HPDE6-E6E7 (cell line): ENCODE measurements at regions not wholly inside any gene's neighbourhood (a gene's known extent, or its start where the extent isn't known, plus 50 kb on each side); places are given as distances from the start of the nearest gene placed in this dataset.
"Not testable (repeated sequence)": the region's sequence is repeated elsewhere in the genome, so short reads cannot be mapped to it uniquely, and the experiment has no call there.

ENCODE experiments used
- DNase-seq: peaks from one replicate; pipeline ENCODE4 v3.0.0; 2011; ENCODE audit warnings: missing footprints; ENCODE audit errors: extremely low spot score

- DNase-seq = no peak
These were observed 742.9 kb downstream of the DHX35 start for GRCh38 chr20:39705032-39705431.

DNA sequence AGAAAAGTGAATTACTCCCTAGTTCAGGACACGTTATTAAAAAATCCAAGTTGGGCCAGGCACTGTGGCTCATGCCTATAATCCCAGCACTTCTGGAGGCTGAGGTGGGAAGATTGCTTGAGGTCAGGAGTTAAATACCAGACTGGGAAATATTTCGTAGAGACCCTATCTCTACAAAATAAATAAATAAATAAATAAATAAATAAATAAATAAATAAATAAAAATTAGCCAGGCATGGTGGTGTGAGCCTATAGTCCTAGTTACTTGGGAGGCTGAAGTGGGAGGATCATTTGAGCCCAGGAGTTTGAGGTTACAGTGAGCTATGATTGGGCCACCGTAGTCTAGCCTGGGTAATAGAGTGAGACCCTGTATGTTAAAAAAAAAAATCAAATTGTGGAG is 741.2 kb downstream of the DHX35 start:
- not testable (repeated sequence) for DNase-seq

- no peak for DNase-seq
These were observed 740.7 kb downstream of the DHX35 start for GRCh38 chr20:39702701-39703349.

DNA sequence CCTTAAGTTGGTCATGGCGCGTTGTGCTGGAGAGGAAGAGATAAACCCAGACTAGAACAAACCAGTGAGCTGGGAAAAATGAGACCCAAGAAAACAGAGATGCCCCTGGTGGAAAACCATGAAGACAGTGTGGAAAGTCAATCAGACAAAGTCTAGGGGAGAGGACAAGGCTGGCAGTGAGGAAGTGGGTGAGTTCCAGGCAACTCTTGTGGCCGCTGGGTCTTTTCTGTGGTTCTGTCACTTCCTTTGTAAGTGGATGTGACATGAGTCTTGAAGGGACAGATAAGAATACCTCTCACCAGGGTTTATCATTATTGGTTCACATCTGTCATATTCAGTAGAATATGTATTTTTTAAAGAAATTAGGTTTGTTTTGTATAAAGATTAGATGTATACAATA is 738.4 kb downstream of the DHX35 start:
- no peak for DNase-seq

- no peak for DNase-seq
These were observed 737.1 kb downstream of the DHX35 start for GRCh38 chr20:39699166-39699725.

- no peak for DNase-seq
These were observed 736.6 kb downstream of the DHX35 start for GRCh38 chr20:39698752-39699151.

DNA sequence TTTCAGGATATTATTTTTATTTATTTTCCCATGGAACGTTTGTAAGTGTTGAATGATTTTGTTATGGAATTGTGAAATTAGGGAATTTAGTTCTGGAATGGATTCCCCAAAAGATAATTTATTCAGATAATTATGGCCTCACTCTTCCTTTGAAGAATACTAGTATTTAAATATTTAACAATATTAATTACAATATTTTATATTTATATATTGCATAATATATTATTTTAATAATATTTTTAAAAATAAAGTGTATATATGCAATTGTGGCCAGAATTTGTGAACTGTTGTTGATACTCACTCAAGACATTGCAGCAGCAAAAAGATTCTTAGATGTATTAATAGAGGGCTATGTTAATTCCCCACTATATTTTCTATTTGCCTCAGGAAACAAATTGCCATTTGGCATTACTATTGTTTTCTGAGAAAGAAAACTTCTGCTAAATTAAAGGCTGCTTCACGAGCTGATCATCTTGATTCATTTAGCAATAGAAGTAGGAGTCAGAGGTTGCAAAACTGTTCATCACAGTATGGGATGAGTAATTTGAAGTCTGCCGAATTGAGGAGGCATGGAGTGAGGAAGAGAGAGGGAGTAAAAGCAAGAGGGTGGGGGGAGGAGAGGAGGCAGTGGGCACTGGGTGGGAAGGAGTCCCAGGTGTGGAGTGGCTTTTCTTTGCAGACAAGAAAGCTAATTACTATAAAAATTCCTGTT is 729.2 kb downstream of the DHX35 start:
- no peak for DNase-seq

GRCh38 chr20:39676857-39677391 is 714.8 kb downstream of the DHX35 start:
- no peak for DNase-seq

DNA sequence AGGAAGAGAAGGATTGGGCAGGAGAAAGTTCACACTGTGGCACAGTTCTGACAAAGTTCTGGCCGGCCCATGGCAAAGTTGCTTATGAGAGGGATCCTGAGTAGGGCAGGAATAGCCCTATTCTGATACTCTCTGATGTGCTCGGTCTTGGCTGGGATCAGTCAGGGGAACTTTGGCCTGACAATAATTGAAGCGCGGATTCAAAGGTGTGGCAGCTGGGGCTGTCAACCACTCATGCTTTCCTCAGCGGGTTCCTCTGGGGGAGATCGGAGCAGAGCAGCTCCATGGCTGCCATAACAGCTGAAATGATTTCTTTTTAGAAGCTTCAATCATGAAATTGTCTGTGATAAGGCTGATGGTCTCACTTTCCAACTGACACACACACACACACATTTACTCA is 714.1 kb downstream of the DHX35 start:
- DNase-seq = no peak

GRCh38 chr20:39674842-39675241 is 712.7 kb downstream of the DHX35 start:
- no peak for DNase-seq

DNA sequence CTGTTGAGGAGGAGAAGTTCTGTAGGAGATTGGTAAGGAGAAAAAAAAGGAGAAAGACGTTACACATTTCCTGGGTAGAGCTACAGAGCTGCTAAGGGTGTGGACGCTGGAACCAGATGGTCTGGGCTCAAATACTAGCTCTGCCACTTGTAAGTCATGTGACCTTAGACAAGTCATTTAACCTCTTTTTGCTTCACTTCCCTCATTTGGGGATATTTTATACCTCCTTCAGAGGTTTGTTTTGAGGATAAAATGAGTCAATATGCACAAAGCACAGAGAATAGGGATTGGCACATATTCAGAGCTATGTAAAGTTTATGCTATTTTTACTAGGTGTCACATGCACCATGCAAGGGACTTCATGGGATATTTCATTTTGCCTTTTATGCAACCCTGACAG is 708.8 kb downstream of the DHX35 start:
- no peak for DNase-seq

GRCh38 chr20:39669659-39670058 is 707.5 kb downstream of the DHX35 start:
- DNase-seq = no peak

- no peak for DNase-seq
These were observed 705.9 kb downstream of the DHX35 start for GRCh38 chr20:39668038-39668437.

DNA sequence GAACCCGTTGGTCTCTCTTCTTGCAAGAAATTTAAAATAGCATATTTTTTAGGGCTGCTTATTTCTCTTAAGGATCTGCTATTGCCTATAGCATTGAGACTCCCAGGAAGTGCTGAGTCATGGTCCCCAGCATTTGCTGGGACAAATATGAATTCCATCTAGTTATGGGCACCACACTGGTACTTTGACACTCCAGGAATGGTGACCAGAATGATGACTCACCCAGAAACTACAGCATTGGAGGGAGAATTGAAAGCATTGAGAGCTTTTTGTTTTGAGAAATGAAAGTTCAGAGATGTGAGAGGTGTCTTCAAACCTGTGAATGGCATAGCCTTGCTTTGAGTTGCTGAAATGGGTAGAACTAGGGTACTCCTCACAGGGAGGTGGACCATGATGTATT is 699.7 kb downstream of the DHX35 start:
- no peak for DNase-seq

- DNase-seq = no peak
These were observed 698.8 kb downstream of the DHX35 start for GRCh38 chr20:39660965-39661364.

DNA sequence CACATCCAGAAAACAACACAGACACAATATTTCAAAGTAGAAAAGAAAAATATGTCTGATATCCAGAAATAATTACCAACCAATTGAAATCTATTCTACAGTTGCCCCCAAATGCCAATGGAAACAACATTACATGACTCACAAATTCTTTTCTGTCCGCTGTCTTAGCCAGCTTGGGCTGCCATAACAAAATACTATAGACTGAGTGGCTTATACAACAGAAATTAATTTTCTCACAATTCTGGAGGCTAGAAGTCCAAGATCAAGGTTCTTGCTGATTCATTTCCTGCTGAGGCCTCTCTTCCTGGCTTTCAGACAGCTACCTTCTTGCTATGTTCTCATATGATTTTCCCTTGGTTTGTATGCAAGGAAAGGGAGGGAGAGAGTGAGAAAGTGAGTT is 698.1 kb downstream of the DHX35 start:
- DNase-seq = no peak

GRCh38 chr20:39658662-39659409 is 696.7 kb downstream of the DHX35 start:
- no peak for DNase-seq

DNA sequence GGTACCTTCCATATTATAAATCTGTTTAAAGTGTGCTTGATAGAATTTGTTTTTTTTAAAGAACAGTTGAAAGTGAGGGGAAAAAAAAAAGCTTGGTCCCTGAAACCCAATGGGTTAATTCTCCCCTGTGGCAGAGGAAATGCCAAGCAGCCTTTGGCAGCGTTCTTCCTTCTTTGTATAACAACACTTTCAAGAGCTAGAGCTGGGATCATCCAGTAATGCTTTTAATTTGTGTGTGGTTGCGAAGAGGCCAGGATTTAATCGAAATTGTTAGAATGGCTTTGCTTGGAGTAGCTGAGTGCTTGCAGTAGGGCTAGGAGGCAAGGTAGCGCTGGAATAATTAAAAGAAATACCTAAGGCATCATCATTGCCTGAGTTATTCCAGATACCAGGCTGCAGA is 692.0 kb downstream of the DHX35 start:
- no peak for DNase-seq

- no peak for DNase-seq
These were observed 689.6 kb downstream of the DHX35 start for GRCh38 chr20:39651645-39652325.

- no peak for DNase-seq
These were observed 684.8 kb downstream of the DHX35 start for GRCh38 chr20:39646874-39647413.

DNA sequence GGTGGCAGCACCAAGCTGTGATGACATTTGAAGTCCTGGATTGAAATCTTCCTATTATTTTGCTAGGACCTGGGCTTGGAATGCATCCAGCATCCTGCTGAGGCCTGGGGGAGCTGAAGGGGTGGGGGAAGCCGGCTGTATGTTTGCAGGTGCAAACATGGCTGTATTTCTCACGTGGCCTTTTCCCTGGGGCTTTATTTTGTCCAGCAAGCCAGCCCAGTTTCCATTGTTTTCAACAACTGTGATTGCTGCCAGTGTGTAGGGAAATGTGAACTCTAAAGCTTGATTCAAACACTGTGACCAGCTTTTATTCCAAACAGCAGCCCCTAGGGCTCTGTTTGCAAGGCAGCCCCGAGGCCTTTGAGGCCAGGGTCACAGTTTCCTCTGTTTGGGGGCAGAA is 683.0 kb downstream of the DHX35 start:
- DNase-seq = no peak
